Left ventricle myocardium inferior (tissue), 1 donor: ENCODE measurements at regions not wholly inside any gene's neighbourhood (a gene's known extent, or its start where the extent isn't known, plus 50 kb on each side); places are given as distances from the start of the nearest gene placed in this dataset.

ENCODE experiments used
- DNase-seq: peaks from one replicate; pipeline ENCODE4 v3.0.0-alpha.2; 2020
- H3K27ac ChIP-seq: fragments of 200-600 bp; replicated peaks from 2 replicates; pipeline ENCODE4 v1.8.0; 2021
- H3K27me3 ChIP-seq: fragments of 200-600 bp; 2 replicates; pipeline ENCODE4 v1.8.0; 2021; ENCODE audit warnings: low read depth
- H3K36me3 ChIP-seq: fragments of 200-600 bp; 2 replicates; pipeline ENCODE4 v1.8.0; 2021
- H3K4me1 ChIP-seq: fragments of 200-600 bp; 2 replicates; pipeline ENCODE4 v1.8.0; 2021
- H3K4me3 ChIP-seq: fragments of 200-600 bp; 2 replicates; pipeline ENCODE4 v1.8.0; 2021; ENCODE audit warnings: mild to moderate bottlenecking, moderate library complexity
- H3K9me3 ChIP-seq: fragments of 200-600 bp; replicated peaks from 2 replicates; pipeline ENCODE4 v1.8.0; 2021
- CTCF ChIP-seq: fragments of 200-600 bp; IDR thresholded peaks from 2 replicates; pipeline ENCODE4 v1.8.0; 2021; ENCODE audit warnings: antibody characterized with exemption, mild to moderate bottlenecking, borderline replicate concordance
- intact Hi-C: fragments of 100-400 bp; cut with micrococcal nuclease; formaldehyde crosslinking; loops from one replicate; pipeline ENCODE4 v1.11.0; 2022
- donor health status: DM: no; HTN: yes; CAD: no; lungs with severe emphysema.

- H3K27me3 ChIP-seq, result no peaks in the 10 kb centered on the region
- no peaks in the 10 kb centered on the region for H3K36me3 ChIP-seq
- DNase-seq, result no peak
- no peaks in the 10 kb centered on the region for H3K9me3 ChIP-seq
- intact Hi-C loops, result no loop called here
- H3K4me1 ChIP-seq, result no peaks in the 10 kb centered on the region
- no peak overlapping the region for H3K4me3 ChIP-seq
- no peak for TF ChIP-seq CTCF
- no peak overlapping the region for H3K27ac ChIP-seq
Measured at GRCh38 chr4:121564840-121565375, 131.9 kb downstream of the ANXA5 start.

GRCh38 chr4:121562811-121563210, 134.0 kb downstream of the ANXA5 start:
- Histone ChIP-seq H3K27me3 (no peaks in the 10 kb centered on the region), H3K27ac (no peak overlapping the region), H3K36me3 (no peaks in the 10 kb centered on the region), H3K4me1 (no peaks in the 10 kb centered on the region), H3K9me3 (no peaks in the 10 kb centered on the region), H3K4me3 (no peak overlapping the region)
- no peak for TF ChIP-seq CTCF
- DNase-seq, result no peak
- intact Hi-C loops, result no loop called here

- TF ChIP-seq CTCF, result no peak
- Histone ChIP-seq H3K9me3 (no peaks in the 10 kb centered on the region), H3K4me3 (no peak overlapping the region), H3K36me3 (no peaks in the 10 kb centered on the region), H3K4me1 (peaks cover 32% of the 10 kb centered on the region), H3K27ac (peak overlapping the region; percentile 79), H3K27me3 (no peaks in the 10 kb centered on the region)
- DNase-seq, result no peak
- intact Hi-C loops, result no loop called here
Measured at GRCh38 chr4:121555315-121556107, 141.3 kb downstream of the ANXA5 start.

- intact Hi-C loops, result no loop called here
- no peaks in the 10 kb centered on the region for H3K9me3 ChIP-seq
- H3K4me1 ChIP-seq, result peaks cover 32% of the 10 kb centered on the region
- no peak for TF ChIP-seq CTCF
- H3K36me3 ChIP-seq, result no peaks in the 10 kb centered on the region
- no peak overlapping the region for H3K4me3 ChIP-seq
- H3K27ac ChIP-seq, result peak overlapping the region; percentile 79
- no peaks in the 10 kb centered on the region for H3K27me3 ChIP-seq
- DNase-seq, result no peak
Measured at GRCh38 chr4:121554382-121554781, 142.4 kb downstream of the ANXA5 start.

- no peak overlapping the region for H3K4me3 ChIP-seq
- H3K27me3 ChIP-seq, result no peaks in the 10 kb centered on the region
- no peak for TF ChIP-seq CTCF
- DNase-seq, result no peak
- no peaks in the 10 kb centered on the region for H3K9me3 ChIP-seq
- peaks cover 32% of the 10 kb centered on the region for H3K4me1 ChIP-seq
- peak overlapping the region; percentile 36 for H3K27ac ChIP-seq
- H3K36me3 ChIP-seq, result no peaks in the 10 kb centered on the region
- intact Hi-C loops, result no loop called here
Measured at GRCh38 chr4:121551881-121552280, 144.9 kb downstream of the ANXA5 start.
